ENCODE measurements at regions not wholly inside any gene's neighbourhood (a gene's known extent, or its start where the extent isn't known, plus 50 kb on each side); places are given as distances from the start of the nearest gene placed in this dataset.

DNA sequence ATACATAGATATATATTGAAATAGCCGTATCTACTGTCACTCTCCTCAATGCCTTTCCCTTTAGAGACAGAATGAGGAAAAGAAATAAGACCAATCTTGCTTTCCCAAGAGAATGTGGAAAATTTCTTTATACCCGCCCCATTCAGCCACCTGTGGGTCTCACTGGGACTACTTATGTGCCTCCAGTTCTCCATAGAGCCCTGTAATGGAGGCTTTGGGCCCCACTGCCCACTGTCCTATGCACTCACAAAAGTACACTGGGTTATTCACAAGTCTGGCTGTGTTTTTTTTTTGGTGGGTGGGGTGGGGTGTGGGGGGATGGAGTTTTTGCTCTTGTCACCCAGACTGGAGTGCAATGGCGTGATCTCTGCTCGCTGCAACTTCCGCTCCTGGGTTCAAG, 70.4 kb upstream of the ELOVL6 start:
- Histone ChIP-seq H3K9me3 (ENCODE audit: control insufficient read depth in 4 of 4, low read length in 3 of 4) (no peaks in the 10 kb centered on the region), H3K9ac (ENCODE audit: low read depth in 1 of 2, low read length in 2 of 2) (no peak overlapping the region), H3K4me1 (ENCODE audit: control insufficient read depth in 4 of 4, insufficient read depth in 4 of 4, low read length in 3 of 4) (peaks cover 0 to 6% (median 4%) of the 10 kb centered on the region in 4 donors), H3K27ac (ENCODE audit: low read depth in 1 of 2, low read length in 2 of 2) (no peak overlapping the region), H3K36me3 (ENCODE audit: control insufficient read depth in 4 of 4, insufficient read depth in 3 of 4, low read depth in 1 of 4, low read length in 3 of 4) (no peaks in the 10 kb centered on the region), H3K27me3 (ENCODE audit: control insufficient read depth in 4 of 4, insufficient read depth in 4 of 4, low read length in 3 of 4) (no peaks in the 10 kb centered on the region), H3K4me3 (ENCODE audit: low read depth in 1 of 3, low read length in 3 of 3) (no peak overlapping the region)
- TF ChIP-seq TAF1 (conservative IDR thresholded peaks at IDR 0.05), result no peak
- TF ChIP-seq, protein P1, sequence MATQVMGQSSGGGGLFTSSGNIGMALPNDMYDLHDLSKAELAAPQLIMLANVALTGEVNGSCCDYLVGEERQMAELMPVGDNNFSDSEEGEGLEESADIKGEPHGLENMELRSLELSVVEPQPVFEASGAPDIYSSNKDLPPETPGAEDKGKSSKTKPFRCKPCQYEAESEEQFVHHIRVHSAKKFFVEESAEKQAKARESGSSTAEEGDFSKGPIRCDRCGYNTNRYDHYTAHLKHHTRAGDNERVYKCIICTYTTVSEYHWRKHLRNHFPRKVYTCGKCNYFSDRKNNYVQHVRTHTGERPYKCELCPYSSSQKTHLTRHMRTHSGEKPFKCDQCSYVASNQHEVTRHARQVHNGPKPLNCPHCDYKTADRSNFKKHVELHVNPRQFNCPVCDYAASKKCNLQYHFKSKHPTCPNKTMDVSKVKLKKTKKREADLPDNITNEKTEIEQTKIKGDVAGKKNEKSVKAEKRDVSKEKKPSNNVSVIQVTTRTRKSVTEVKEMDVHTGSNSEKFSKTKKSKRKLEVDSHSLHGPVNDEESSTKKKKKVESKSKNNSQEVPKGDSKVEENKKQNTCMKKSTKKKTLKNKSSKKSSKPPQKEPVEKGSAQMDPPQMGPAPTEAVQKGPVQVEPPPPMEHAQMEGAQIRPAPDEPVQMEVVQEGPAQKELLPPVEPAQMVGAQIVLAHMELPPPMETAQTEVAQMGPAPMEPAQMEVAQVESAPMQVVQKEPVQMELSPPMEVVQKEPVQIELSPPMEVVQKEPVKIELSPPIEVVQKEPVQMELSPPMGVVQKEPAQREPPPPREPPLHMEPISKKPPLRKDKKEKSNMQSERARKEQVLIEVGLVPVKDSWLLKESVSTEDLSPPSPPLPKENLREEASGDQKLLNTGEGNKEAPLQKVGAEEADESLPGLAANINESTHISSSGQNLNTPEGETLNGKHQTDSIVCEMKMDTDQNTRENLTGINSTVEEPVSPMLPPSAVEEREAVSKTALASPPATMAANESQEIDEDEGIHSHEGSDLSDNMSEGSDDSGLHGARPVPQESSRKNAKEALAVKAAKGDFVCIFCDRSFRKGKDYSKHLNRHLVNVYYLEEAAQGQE (IDR thresholded peaks at IDR 0.05), result no peak
- no peak for TF ChIP-seq RAD21 (IDR thresholded peaks at IDR 0.05)
- no peak for TF ChIP-seq FOXA2 (IDR thresholded peaks at IDR 0.05)
- TF ChIP-seq, protein P2, sequence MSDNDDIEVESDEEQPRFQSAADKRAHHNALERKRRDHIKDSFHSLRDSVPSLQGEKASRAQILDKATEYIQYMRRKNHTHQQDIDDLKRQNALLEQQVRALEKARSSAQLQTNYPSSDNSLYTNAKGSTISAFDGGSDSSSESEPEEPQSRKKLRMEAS (IDR thresholded peaks at IDR 0.05), result no peak
- TF ChIP-seq, protein P3, sequence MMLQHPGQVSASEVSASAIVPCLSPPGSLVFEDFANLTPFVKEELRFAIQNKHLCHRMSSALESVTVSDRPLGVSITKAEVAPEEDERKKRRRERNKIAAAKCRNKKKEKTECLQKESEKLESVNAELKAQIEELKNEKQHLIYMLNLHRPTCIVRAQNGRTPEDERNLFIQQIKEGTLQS (IDR thresholded peaks at IDR 0.05), result no peak
- TF ChIP-seq NR2F2 (IDR thresholded peaks at IDR 0.05), result no peak
- TF ChIP-seq, protein P4, sequence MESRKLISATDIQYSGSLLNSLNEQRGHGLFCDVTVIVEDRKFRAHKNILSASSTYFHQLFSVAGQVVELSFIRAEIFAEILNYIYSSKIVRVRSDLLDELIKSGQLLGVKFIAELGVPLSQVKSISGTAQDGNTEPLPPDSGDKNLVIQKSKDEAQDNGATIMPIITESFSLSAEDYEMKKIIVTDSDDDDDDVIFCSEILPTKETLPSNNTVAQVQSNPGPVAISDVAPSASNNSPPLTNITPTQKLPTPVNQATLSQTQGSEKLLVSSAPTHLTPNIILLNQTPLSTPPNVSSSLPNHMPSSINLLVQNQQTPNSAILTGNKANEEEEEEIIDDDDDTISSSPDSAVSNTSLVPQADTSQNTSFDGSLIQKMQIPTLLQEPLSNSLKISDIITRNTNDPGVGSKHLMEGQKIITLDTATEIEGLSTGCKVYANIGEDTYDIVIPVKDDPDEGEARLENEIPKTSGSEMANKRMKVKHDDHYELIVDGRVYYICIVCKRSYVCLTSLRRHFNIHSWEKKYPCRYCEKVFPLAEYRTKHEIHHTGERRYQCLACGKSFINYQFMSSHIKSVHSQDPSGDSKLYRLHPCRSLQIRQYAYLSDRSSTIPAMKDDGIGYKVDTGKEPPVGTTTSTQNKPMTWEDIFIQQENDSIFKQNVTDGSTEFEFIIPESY (IDR thresholded peaks at IDR 0.05), result no peak
- no peak for TF ChIP-seq YY1 (IDR thresholded peaks at IDR 0.05)
- TF ChIP-seq, protein P5, sequence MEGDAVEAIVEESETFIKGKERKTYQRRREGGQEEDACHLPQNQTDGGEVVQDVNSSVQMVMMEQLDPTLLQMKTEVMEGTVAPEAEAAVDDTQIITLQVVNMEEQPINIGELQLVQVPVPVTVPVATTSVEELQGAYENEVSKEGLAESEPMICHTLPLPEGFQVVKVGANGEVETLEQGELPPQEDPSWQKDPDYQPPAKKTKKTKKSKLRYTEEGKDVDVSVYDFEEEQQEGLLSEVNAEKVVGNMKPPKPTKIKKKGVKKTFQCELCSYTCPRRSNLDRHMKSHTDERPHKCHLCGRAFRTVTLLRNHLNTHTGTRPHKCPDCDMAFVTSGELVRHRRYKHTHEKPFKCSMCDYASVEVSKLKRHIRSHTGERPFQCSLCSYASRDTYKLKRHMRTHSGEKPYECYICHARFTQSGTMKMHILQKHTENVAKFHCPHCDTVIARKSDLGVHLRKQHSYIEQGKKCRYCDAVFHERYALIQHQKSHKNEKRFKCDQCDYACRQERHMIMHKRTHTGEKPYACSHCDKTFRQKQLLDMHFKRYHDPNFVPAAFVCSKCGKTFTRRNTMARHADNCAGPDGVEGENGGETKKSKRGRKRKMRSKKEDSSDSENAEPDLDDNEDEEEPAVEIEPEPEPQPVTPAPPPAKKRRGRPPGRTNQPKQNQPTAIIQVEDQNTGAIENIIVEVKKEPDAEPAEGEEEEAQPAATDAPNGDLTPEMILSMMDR (IDR thresholded peaks at IDR 0.05; ENCODE audit: low read depth, low read length, missing input control), result no peak
- no peak for TF ChIP-seq HNF4G (IDR thresholded peaks at IDR 0.05)
- no peak for TF ChIP-seq SP1 (IDR thresholded peaks at IDR 0.05)
- TF ChIP-seq RXRA (IDR thresholded peaks at IDR 0.05), result no peak
- no peak for TF ChIP-seq EGR1 (IDR thresholded peaks at IDR 0.05; ENCODE audit: low read depth in 2 of 2)
- TF ChIP-seq GABPA (IDR thresholded peaks at IDR 0.05 in 1 of 2, conservative IDR thresholded peaks at IDR 0.05 in 1 of 2), result no peak
- TF ChIP-seq HNF4A (conservative IDR thresholded peaks at IDR 0.05), result no peak
- TF ChIP-seq JUND (IDR thresholded peaks at IDR 0.05), result no peak
- TF ChIP-seq FOXA1 (IDR thresholded peaks at IDR 0.05), result no peak
- WGBS, result 99% methylated on average over 5 of the region's 5 CpGs
- DNase-seq (ENCODE audit: low spot score), result no peak

Data from liver (tissue), 8 donors.